A673 (cell line): ENCODE measurements at regions not wholly inside any gene's neighbourhood (a gene's known extent, or its start where the extent isn't known, plus 50 kb on each side); places are given as distances from the start of the nearest gene placed in this dataset.

Experiments used
- EZH2 ChIP-seq: fragments of 200-600 bp; sonication (generic); IDR thresholded peaks from 2 replicates; pipeline ENCODE4 v1.6.1; 2017; ENCODE audit warnings: borderline replicate concordance, low read depth, mild to moderate bottlenecking, mixed read lengths, antibody characterized with exemption, low read length; ENCODE audit not compliant: poor library complexity, severe bottlenecking
- TF ChIP-seq, protein P1 (sequence below): fragments of 300-800, 200-600 bp; sonication (generic); conservative IDR thresholded peaks from 2 replicates; pipeline ENCODE4 v1.5.1; 2017; ENCODE audit warnings: low read depth, mild to moderate bottlenecking, antibody characterized with exemption, low read length, moderate library complexity, mixed read lengths

DNA sequence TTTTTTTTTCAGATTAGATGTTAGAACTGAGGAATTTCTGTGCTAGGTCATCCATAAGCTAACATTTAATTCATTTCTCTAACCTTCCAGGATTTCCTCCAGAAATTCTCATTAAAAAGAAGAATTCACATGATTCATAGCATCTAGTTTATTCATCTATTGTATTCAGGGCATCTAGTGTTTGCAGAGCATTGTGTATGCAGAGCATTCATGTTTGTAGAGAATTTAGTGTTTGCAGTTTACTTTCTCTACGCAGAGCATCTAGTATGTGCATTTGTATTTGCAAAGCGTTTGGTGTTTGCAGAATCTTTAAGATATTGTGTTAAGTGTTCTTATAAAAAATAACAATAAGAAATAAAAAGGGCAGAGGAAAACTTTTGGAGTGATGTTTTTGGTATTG, 491.1 kb downstream of the MTRR start:
- TF ChIP-seq, protein P1, sequence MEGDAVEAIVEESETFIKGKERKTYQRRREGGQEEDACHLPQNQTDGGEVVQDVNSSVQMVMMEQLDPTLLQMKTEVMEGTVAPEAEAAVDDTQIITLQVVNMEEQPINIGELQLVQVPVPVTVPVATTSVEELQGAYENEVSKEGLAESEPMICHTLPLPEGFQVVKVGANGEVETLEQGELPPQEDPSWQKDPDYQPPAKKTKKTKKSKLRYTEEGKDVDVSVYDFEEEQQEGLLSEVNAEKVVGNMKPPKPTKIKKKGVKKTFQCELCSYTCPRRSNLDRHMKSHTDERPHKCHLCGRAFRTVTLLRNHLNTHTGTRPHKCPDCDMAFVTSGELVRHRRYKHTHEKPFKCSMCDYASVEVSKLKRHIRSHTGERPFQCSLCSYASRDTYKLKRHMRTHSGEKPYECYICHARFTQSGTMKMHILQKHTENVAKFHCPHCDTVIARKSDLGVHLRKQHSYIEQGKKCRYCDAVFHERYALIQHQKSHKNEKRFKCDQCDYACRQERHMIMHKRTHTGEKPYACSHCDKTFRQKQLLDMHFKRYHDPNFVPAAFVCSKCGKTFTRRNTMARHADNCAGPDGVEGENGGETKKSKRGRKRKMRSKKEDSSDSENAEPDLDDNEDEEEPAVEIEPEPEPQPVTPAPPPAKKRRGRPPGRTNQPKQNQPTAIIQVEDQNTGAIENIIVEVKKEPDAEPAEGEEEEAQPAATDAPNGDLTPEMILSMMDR: no peak
- no peak for TF ChIP-seq EZH2
